LNCAP (cell line): ENCODE measurements at regions not wholly inside any gene's neighbourhood (a gene's known extent, or its start where the extent isn't known, plus 50 kb on each side); places are given as distances from the start of the nearest gene placed in this dataset.

Experiments
- CTCF ChIP-seq: fragments of 450-650 bp; IDR thresholded peaks from 2 replicates; pipeline ENCODE4 v1.5.1; 2017; ENCODE audit warnings: mild to moderate bottlenecking

- TF ChIP-seq CTCF = no peak
Observed at GRCh38 chr2:59997371-59997770, 556.1 kb downstream of the BCL11A start.

- no peak for TF ChIP-seq CTCF
Observed at GRCh38 chr2:59996855-59997254, 556.6 kb downstream of the BCL11A start.

GRCh38 chr2:59993726-59994125 is 559.7 kb downstream of the BCL11A start:
- no peak for TF ChIP-seq CTCF

GRCh38 chr2:59988341-59988740 is 565.1 kb downstream of the BCL11A start:
- TF ChIP-seq CTCF = no peak

- TF ChIP-seq CTCF = no peak
Observed at GRCh38 chr2:59986511-59986910, 566.9 kb downstream of the BCL11A start.

- no peak for TF ChIP-seq CTCF
Observed at GRCh38 chr2:59985923-59986322, 567.5 kb downstream of the BCL11A start.

GRCh38 chr2:59974051-59974766 is 579.2 kb downstream of the BCL11A start:
- TF ChIP-seq CTCF = no peak

- TF ChIP-seq CTCF = no peak
Observed at GRCh38 chr2:59969161-59969560, 584.3 kb downstream of the BCL11A start.
